ENCODE measurements at regions not wholly inside any gene's neighbourhood (a gene's known extent, or its start where the extent isn't known, plus 50 kb on each side); places are given as distances from the start of the nearest gene placed in this dataset.
"Not testable (repeated sequence)": the region's sequence is repeated elsewhere in the genome, so short reads cannot be mapped to it uniquely, and the experiment has no call there.

- no peak for DNase-seq (ENCODE audit: low read depth in 2 of 2)
Measured at GRCh38 chr19:28632371-28633080, 580.4 kb downstream of the UQCRFS1 start.

DNA sequence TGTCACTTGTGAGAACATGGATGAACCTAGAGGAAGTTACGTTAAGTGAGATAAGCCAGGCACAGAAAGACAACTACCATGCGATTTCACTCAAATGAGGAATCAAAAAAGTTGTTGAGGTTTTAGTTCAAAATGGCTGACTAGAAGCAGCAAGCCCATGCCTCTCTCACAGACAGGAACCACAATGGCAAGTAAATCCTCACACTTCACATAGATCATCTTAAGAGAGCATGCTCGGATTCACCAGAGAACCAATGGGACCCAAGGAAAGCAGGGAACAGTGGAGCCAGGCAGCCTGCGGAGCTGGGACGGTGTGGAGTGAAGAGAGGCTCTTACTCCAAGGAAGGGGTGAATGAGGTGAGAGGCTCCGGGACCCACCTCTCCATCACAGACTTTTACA lies 581.0 kb downstream of the UQCRFS1 start:
- DNase-seq (ENCODE audit: low read depth in 2 of 2) = no peak

DNA sequence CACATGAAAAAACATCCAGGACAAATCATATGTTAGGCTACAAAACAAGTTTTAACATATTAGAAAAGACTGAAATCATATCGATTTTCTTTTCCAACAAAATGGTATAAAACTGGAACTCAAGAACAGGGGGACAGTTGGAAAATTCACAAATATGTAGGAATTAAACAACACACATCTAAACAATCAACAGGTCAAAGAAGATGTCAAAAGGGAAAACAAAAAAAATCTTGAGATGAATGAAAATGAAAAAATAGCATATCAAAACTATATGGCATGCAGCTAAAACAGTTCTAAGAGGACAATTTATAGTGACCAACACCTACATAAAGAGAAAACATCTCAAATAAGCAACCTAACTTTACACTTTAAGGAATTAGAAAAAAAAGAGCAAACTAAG lies 585.3 kb downstream of the UQCRFS1 start:
- DNase-seq (ENCODE audit: low read depth in 2 of 2) = no peak

DNA sequence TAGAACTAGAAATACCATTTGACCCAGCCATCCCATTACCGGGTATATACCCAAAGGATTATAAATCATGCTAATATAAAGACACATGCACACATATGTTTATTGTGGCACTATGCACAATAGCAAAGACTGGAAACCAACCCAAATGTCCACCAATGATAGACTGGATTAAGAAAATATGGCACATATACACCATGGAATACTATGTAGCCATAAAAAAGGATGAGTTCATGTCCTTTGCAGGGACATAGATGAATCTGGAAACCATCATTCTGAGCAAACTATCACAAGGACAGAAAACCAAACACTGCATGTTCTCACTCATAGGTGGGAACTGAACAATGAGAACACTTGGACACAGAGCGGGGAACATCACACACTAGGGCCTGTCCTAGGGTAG lies 586.5 kb downstream of the UQCRFS1 start:
- not testable (repeated sequence) for DNase-seq (ENCODE audit: low read depth in 2 of 2)

GRCh38 chr19:28619816-28620429 lies 593.0 kb downstream of the UQCRFS1 start:
- no peak for DNase-seq (ENCODE audit: low read depth in 2 of 2)

DNA sequence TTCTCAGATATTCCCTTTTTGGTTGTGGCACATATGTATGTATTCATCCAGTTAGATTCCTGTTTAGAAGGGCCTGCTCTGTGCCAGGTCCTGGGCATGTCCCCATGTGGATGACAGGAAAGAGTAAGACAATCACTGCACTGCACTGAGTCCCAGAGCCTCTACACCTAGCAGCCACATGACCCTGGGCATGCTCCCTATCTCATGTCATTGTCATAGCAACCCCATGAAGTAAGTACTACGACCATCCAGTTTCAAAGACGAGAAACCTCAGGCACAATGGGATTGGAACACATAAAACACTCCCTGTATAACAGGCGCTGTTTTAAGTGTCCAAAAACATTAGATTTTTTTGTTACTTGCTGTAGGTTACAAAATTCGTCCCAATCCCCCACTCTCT lies 594.4 kb downstream of the UQCRFS1 start:
- no peak for DNase-seq (ENCODE audit: low read depth in 2 of 2)

DNA sequence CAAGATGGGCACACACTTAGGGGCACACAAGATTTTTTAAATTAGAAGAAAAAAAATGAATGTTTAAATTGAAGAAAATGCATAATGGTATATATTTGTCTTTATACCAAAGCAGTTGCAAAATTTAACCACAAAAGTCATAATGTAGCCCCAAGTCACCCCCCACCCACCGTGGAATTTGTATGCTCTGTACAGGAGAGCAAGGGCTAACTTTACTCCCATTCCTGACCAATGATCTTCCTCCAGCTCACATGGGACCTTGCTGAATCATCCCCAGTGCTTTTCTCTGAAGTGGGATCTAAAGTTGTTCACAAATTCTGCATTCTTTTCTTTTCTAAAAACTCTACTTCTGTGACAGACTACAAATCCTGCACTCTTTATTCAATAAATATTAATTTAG lies 597.0 kb downstream of the UQCRFS1 start:
- no peak for DNase-seq (ENCODE audit: low read depth in 2 of 2)

GRCh38 chr19:28615546-28615916 lies 597.4 kb downstream of the UQCRFS1 start:
- DNase-seq (ENCODE audit: low read depth in 2 of 2) = no peak

- no peak for DNase-seq (ENCODE audit: low read depth in 2 of 2)
Measured at GRCh38 chr19:28614634-28615545, 598.1 kb downstream of the UQCRFS1 start.

GRCh38 chr19:28612275-28612769 lies 600.6 kb downstream of the UQCRFS1 start:
- DNase-seq (ENCODE audit: low read depth in 2 of 2) = no peak

GRCh38 chr19:28611227-28611914 lies 601.6 kb downstream of the UQCRFS1 start:
- DNase-seq (ENCODE audit: low read depth in 2 of 2) = not testable (repeated sequence)

GRCh38 chr19:28610731-28611130 lies 602.2 kb downstream of the UQCRFS1 start:
- no peak for DNase-seq (ENCODE audit: low read depth in 2 of 2)

- DNase-seq (ENCODE audit: low read depth in 2 of 2) = no peak
Measured at GRCh38 chr19:28609944-28610343, 603.0 kb downstream of the UQCRFS1 start.

GRCh38 chr19:28609091-28609755 lies 603.7 kb downstream of the UQCRFS1 start:
- DNase-seq (ENCODE audit: low read depth in 2 of 2) = no peak

- no peak for DNase-seq (ENCODE audit: low read depth in 2 of 2)
Measured at GRCh38 chr19:28608292-28608691, 604.7 kb downstream of the UQCRFS1 start.

- no peak for DNase-seq (ENCODE audit: low read depth in 2 of 2)
Measured at GRCh38 chr19:28607066-28607583, 605.8 kb downstream of the UQCRFS1 start.

- DNase-seq (ENCODE audit: low read depth in 2 of 2) = no peak
Measured at GRCh38 chr19:28606269-28607032, 606.5 kb downstream of the UQCRFS1 start.

DNA sequence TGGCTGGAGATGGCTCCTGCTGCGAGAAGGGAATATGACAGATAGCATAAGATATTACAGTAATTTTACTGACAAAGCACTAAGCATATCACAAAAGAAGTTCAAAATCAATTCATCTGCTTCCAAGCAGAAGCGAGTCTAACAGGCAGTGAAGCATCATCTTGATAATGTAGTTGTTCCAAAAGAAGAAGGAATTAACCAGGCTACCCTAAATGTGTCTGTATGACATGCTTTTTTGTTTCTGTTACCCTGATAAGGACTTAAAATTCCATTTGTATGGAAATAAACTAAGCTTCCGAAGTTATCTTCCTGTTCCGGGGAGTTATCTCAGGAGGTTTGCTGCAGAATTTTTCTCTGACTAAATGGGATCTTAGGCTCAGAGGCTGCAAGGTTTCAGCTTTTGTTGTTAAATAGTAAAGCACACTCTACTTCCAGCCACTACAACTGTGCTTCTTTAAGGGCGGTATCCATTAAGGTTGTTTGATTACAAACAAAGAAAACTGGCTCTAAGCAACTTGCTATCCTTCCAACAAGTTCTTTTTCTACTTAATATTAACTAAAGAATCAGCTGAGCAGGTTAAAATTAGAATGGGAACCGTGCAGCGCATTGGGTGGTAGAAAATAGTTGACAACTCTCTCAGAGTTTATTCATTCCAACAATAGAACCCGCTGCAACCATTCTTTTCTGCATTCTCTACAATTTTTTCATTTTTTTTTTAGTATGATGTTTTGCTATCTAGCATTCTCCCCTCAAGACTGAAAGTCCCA lies 607.3 kb downstream of the UQCRFS1 start:
- DNase-seq (ENCODE audit: low read depth in 2 of 2) = no peak

DNA sequence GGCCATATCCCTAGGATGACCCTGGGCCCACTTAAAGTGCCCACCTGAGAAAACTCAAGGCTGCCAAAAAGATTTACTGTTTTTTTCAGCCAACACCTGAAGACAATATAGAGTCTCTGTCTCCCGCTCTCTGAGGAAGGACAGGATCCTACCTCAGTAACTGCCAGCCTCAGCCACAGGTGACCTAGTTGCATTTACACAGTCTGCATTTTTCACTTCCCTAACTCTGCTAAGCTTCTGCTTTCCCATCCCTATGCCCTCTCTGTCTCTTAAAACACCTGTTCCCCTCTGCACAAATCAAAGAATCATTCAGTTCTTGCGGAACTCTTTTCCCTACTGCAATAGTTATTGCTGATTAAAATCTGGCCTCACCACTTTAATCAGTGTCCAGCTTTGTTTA lies 609.5 kb downstream of the UQCRFS1 start:
- DNase-seq (ENCODE audit: low read depth in 2 of 2) = no peak

Measured in stimulated activated CD4-positive, alpha-beta T cell treated with anti-CD3 and anti-CD28 coated beads, Interleukin-1b, Interleukin-23, amount 100 ng/mL, for 4 hours (primary cell).